ENCODE measurements at regions not wholly inside any gene's neighbourhood (a gene's known extent, or its start where the extent isn't known, plus 50 kb on each side); places are given as distances from the start of the nearest gene placed in this dataset.

- ChIA-PET POLR2A (ENCODE audit: low non-redundant PET) (no interaction called here), CTCF (no interaction called here)
- Histone ChIP-seq H3K9me3 (ENCODE audit: low read depth, low read length, poor library complexity, severe bottlenecking) (no peaks in the 10 kb centered on the region), H3K27ac (ENCODE audit: low read depth, low read length, poor library complexity, severe bottlenecking) (no peak overlapping the region), H3K27me3 (replicated peaks; ENCODE audit: insufficient read depth, low read depth, low read length, poor library complexity) (no peaks in the 10 kb centered on the region), H3K4me3 (ENCODE audit: low read depth, low read length, poor library complexity, severe bottlenecking) (no peak overlapping the region), H3K36me3 (ENCODE audit: insufficient read depth, low read length, poor library complexity, severe bottlenecking) (no peaks in the 10 kb centered on the region), H3K4me1 (ENCODE audit: insufficient read depth, low read length, poor library complexity, severe bottlenecking) (no peaks in the 10 kb centered on the region)
- BruUV-seq (replicated peaks), result no TSS peak
- intact Hi-C loops (cut with micrococcal nuclease; ENCODE audit: unreplicated experiment), result no loop called here
- DNase-seq (ENCODE audit: low spot score), result no peak
- TF ChIP-seq EZH2 (IDR thresholded peaks at IDR 0.05; ENCODE audit: borderline replicate concordance, low read depth, low read length, poor library complexity, severe bottlenecking) (no peak), CTCF (conservative IDR thresholded peaks at IDR 0.05; ENCODE audit: low read depth, low read length) (no peak)
Observed at GRCh38 chr11:98069861-98070260, 950.9 kb upstream of the CNTN5 start.

- intact Hi-C loops (cut with micrococcal nuclease; ENCODE audit: unreplicated experiment), result no loop called here
- Histone ChIP-seq H3K4me1 (ENCODE audit: insufficient read depth, low read length, poor library complexity, severe bottlenecking) (no peaks in the 10 kb centered on the region), H3K4me3 (ENCODE audit: low read depth, low read length, poor library complexity, severe bottlenecking) (no peak overlapping the region), H3K27ac (ENCODE audit: low read depth, low read length, poor library complexity, severe bottlenecking) (no peak overlapping the region), H3K36me3 (ENCODE audit: insufficient read depth, low read length, poor library complexity, severe bottlenecking) (no peaks in the 10 kb centered on the region), H3K9me3 (ENCODE audit: low read depth, low read length, poor library complexity, severe bottlenecking) (peaks cover 3% of the 10 kb centered on the region), H3K27me3 (replicated peaks; ENCODE audit: insufficient read depth, low read depth, low read length, poor library complexity) (no peaks in the 10 kb centered on the region)
- ChIA-PET POLR2A (ENCODE audit: low non-redundant PET) (no interaction called here), CTCF (no interaction called here)
- TF ChIP-seq EZH2 (IDR thresholded peaks at IDR 0.05; ENCODE audit: borderline replicate concordance, low read depth, low read length, poor library complexity, severe bottlenecking), result no peak
- no peak for TF ChIP-seq CTCF (conservative IDR thresholded peaks at IDR 0.05; ENCODE audit: low read depth, low read length)
- DNase-seq (ENCODE audit: low spot score), result no peak
- no TSS peak for BruUV-seq (replicated peaks)
Observed at GRCh38 chr11:98090861-98091505, 929.8 kb upstream of the CNTN5 start.

DNA sequence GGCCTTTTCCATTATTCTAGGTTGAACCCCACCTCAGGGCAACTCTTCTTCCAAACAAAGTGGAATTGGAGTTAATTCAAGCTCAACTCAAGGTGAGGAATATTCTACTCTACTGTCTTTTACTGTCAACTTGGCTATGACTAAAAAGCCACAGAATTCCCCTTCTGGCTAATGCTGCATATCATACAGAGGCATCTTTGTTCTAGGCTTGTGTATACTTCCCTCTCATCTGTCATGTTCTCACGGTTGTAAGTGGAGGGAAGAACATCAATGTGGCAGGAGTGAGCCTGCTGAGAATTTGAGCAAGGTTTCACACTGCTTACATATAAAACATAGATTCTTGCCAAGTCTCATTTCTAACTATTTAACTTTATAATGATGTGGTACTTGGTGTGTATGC is 921.4 kb upstream of the CNTN5 start:
- no peaks in the 10 kb centered on the region for H3K4me1 ChIP-seq (ENCODE audit: insufficient read depth, low read length, poor library complexity, severe bottlenecking)
- no peaks in the 10 kb centered on the region for H3K9me3 ChIP-seq (ENCODE audit: low read depth, low read length, poor library complexity, severe bottlenecking)
- no peaks in the 10 kb centered on the region for H3K27me3 ChIP-seq (replicated peaks; ENCODE audit: insufficient read depth, low read depth, low read length, poor library complexity)
- CTCF ChIA-PET, result no interaction called here
- POLR2A ChIA-PET (ENCODE audit: low non-redundant PET), result no interaction called here
- BruUV-seq (replicated peaks), result no TSS peak
- no peaks in the 10 kb centered on the region for H3K36me3 ChIP-seq (ENCODE audit: insufficient read depth, low read length, poor library complexity, severe bottlenecking)
- TF ChIP-seq CTCF (conservative IDR thresholded peaks at IDR 0.05; ENCODE audit: low read depth, low read length), result no peak
- TF ChIP-seq EZH2 (IDR thresholded peaks at IDR 0.05; ENCODE audit: borderline replicate concordance, low read depth, low read length, poor library complexity, severe bottlenecking), result no peak
- H3K27ac ChIP-seq (ENCODE audit: low read depth, low read length, poor library complexity, severe bottlenecking), result no peak overlapping the region
- intact Hi-C loops (cut with micrococcal nuclease; ENCODE audit: unreplicated experiment), result no loop called here
- H3K4me3 ChIP-seq (ENCODE audit: low read depth, low read length, poor library complexity, severe bottlenecking), result no peak overlapping the region
- DNase-seq (ENCODE audit: low spot score), result no peak

All from A673 (cell line).